HG03045 (cell line): ENCODE measurements at regions not wholly inside any gene's neighbourhood (a gene's known extent, or its start where the extent isn't known, plus 50 kb on each side); places are given as distances from the start of the nearest gene placed in this dataset.

Experiments used
- ATAC-seq: cut with Tn5 transposase; IDR thresholded peaks from one replicate; pipeline ENCODE4 v1.9.1; 2021; ENCODE audit warnings: mild to moderate bottlenecking, moderate library complexity; ENCODE audit not compliant: unreplicated experiment

GRCh38 chr2:143893371-143893770, 626.5 kb downstream of the ZEB2 start:
- ATAC-seq, result no peak

GRCh38 chr2:143891879-143892308, 628.0 kb downstream of the ZEB2 start:
- no peak for ATAC-seq

GRCh38 chr2:143890798-143891197, 629.1 kb downstream of the ZEB2 start:
- ATAC-seq, result no peak

- no peak for ATAC-seq
Observed at GRCh38 chr2:143889216-143889615, 630.7 kb downstream of the ZEB2 start.

- ATAC-seq, result no peak
Observed at GRCh38 chr2:143885461-143885860, 634.5 kb downstream of the ZEB2 start.

- no peak for ATAC-seq
Observed at GRCh38 chr2:143881246-143881645, 638.7 kb downstream of the ZEB2 start.

GRCh38 chr2:143877876-143878530, 641.9 kb downstream of the ZEB2 start:
- no peak for ATAC-seq

GRCh38 chr2:143877056-143877455, 642.9 kb downstream of the ZEB2 start:
- no peak for ATAC-seq

GRCh38 chr2:143875295-143876233, 644.4 kb downstream of the ZEB2 start:
- no peak for ATAC-seq

- no peak for ATAC-seq
Observed at GRCh38 chr2:143873886-143874285, 646.0 kb downstream of the ZEB2 start.

- ATAC-seq, result no peak
Observed at GRCh38 chr2:143870696-143871095, 649.2 kb downstream of the ZEB2 start.

- ATAC-seq, result no peak
Observed at GRCh38 chr2:143856978-143857377, 662.9 kb downstream of the ZEB2 start.

- ATAC-seq, result no peak
Observed at GRCh38 chr2:143852759-143853158, 667.2 kb downstream of the ZEB2 start.

- ATAC-seq, result no peak
Observed at GRCh38 chr2:143850084-143850483, 669.8 kb downstream of the ZEB2 start.

- ATAC-seq, result no peak
Observed at GRCh38 chr2:143847257-143847656, 672.7 kb downstream of the ZEB2 start.

GRCh38 chr2:143844986-143845385, 674.9 kb downstream of the ZEB2 start:
- no peak for ATAC-seq

- no peak for ATAC-seq
Observed at GRCh38 chr2:143843686-143844085, 676.2 kb downstream of the ZEB2 start.

- ATAC-seq, result no peak
Observed at GRCh38 chr2:143842836-143843235, 677.1 kb downstream of the ZEB2 start.

GRCh38 chr2:143841935-143842334, 678.0 kb downstream of the ZEB2 start:
- ATAC-seq, result no peak

- no peak for ATAC-seq
Observed at GRCh38 chr2:143840601-143841000, 679.3 kb downstream of the ZEB2 start.

GRCh38 chr2:143840194-143840593, 679.7 kb downstream of the ZEB2 start:
- no peak for ATAC-seq

GRCh38 chr2:143839456-143839855, 680.5 kb downstream of the ZEB2 start:
- no peak for ATAC-seq
